Mucosa of gallbladder (tissue), 1 donor: ENCODE measurements at regions not wholly inside any gene's neighbourhood (a gene's known extent, or its start where the extent isn't known, plus 50 kb on each side); places are given as distances from the start of the nearest gene placed in this dataset.

Source experiments
- DNase-seq: peaks from one replicate; pipeline ENCODE4 v3.0.0-alpha.2; 2020; ENCODE audit warnings: low spot score
- donor health status: DM: no; HTN: no; CAD: no.

- DNase-seq: peak; percentile 44
Observed at GRCh38 chr14:42224053-42224888, 617.6 kb downstream of the LRFN5 start.

GRCh38 chr14:42222924-42223471, 616.3 kb downstream of the LRFN5 start:
- DNase-seq: no peak

- no peak for DNase-seq
Observed at GRCh38 chr14:42214981-42215491, 608.4 kb downstream of the LRFN5 start.

- DNase-seq: no peak
Observed at GRCh38 chr14:42200957-42201356, 594.3 kb downstream of the LRFN5 start.

- DNase-seq: no peak
Observed at GRCh38 chr14:42198010-42198409, 591.3 kb downstream of the LRFN5 start.

GRCh38 chr14:42192738-42193653, 586.3 kb downstream of the LRFN5 start:
- DNase-seq: no peak

GRCh38 chr14:42190744-42191143, 584.1 kb downstream of the LRFN5 start:
- DNase-seq: no peak

GRCh38 chr14:42187846-42188245, 581.2 kb downstream of the LRFN5 start:
- no peak for DNase-seq

GRCh38 chr14:42185718-42186117, 579.0 kb downstream of the LRFN5 start:
- DNase-seq: no peak

- no peak for DNase-seq
Observed at GRCh38 chr14:42174357-42174756, 567.7 kb downstream of the LRFN5 start.

GRCh38 chr14:42173206-42173605, 566.5 kb downstream of the LRFN5 start:
- DNase-seq: no peak

- no peak for DNase-seq
Observed at GRCh38 chr14:42172304-42172703, 565.6 kb downstream of the LRFN5 start.

- DNase-seq: no peak
Observed at GRCh38 chr14:42163136-42163535, 556.5 kb downstream of the LRFN5 start.

GRCh38 chr14:42159138-42159537, 552.5 kb downstream of the LRFN5 start:
- no peak for DNase-seq

GRCh38 chr14:42149609-42150261, 543.1 kb downstream of the LRFN5 start:
- no peak for DNase-seq

GRCh38 chr14:42145766-42146165, 539.1 kb downstream of the LRFN5 start:
- DNase-seq: no peak

- DNase-seq: no peak
Observed at GRCh38 chr14:42143114-42143513, 536.4 kb downstream of the LRFN5 start.

GRCh38 chr14:42141328-42141727, 534.7 kb downstream of the LRFN5 start:
- no peak for DNase-seq

- no peak for DNase-seq
Observed at GRCh38 chr14:42140831-42141279, 534.2 kb downstream of the LRFN5 start.

GRCh38 chr14:42140001-42140400, 533.3 kb downstream of the LRFN5 start:
- DNase-seq: no peak

- DNase-seq: no peak
Observed at GRCh38 chr14:42138406-42138805, 531.7 kb downstream of the LRFN5 start.

GRCh38 chr14:42130815-42131214, 524.1 kb downstream of the LRFN5 start:
- DNase-seq: no peak
